Fibroblast of skin of right biceps (primary cell): ENCODE measurements at regions not wholly inside any gene's neighbourhood (a gene's known extent, or its start where the extent isn't known, plus 50 kb on each side); places are given as distances from the start of the nearest gene placed in this dataset.

ENCODE experiments used
- DNase-seq: peaks from one replicate; pipeline ENCODE4 v3.0.0-alpha.2; 2013

DNA sequence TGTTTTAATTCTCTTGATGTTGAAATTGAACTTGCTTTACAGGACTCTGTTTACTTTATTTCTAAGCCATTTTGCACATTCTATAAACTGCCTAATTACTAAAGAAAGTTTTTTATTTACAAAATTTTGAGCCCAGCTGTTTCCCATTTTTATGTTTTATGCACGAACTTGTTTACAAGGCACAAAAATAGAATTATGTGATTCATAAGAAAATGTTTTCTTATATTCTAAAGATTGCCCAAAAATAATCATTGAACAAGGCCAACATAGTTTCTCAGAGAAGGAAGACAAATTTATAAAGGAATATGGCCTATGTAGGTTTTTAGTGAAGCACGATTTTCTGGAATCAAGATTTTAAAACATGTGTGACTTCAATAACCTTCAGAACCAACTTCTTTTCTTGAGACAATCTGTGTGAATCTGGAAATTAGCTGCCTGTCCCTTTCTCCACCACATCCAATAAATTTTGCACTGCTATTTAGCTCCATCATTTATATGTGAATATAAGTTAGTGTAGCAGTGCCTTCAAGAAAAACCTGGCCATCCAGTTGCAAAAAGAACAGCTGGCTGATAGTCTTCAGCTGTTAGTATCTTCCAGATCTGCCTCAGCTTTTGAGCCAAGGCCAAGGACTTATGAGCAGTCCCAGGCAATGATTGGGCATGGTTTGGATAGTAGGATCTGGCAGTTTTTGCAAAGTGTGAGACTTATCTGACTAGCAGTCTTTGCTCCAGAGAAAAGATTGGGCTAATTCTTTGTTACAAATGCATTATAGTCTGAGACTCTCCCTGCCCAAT is 253.2 kb upstream of the COL3A1 start:
- no peak for DNase-seq

DNA sequence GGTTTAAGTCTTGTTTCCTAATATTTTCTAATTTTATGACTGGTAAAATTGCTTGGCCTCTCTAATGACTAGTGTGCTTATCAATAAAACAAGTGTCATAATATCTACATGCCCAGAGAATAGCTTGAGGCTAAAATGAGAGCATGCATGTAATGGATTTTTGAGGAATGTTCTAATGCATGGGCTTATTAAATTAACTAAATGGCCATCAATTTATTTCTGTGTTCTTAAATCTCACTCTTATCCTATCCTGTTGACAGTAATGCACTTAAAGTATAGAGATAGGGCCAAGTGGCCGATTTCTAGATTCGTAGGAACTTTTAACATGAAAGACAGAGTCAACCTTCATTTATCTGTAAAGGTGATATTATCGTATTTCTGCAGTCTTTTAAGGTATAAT is 252.4 kb upstream of the COL3A1 start:
- DNase-seq = no peak

DNA sequence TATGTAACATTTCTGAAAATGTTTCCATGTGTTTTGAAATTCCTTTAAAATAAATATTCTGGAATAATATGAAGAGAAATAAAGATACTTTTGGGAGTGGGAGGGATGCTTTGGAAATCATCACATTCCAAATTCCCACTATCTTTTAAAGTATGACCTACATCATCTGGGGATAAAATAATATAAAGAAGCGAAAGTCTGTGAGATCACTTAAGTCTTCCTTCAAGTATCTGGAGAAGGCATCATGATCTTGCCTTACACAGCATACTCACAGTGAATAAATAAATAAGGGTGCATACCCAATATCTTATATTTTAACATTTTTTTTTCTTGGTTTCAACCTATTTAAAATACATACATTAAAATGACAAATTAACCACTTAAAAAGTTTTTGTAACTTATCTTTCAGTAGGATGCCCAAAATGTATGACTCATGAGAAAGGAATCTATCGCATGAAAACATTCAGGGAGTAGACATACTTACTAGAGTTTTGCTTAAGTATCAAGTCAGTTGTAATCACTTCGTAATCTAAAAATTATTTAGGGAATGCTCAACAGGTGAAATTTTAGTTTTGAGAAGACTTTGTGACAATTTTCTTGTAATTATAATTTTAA is 248.3 kb upstream of the COL3A1 start:
- peak; percentile 86 for DNase-seq

DNA sequence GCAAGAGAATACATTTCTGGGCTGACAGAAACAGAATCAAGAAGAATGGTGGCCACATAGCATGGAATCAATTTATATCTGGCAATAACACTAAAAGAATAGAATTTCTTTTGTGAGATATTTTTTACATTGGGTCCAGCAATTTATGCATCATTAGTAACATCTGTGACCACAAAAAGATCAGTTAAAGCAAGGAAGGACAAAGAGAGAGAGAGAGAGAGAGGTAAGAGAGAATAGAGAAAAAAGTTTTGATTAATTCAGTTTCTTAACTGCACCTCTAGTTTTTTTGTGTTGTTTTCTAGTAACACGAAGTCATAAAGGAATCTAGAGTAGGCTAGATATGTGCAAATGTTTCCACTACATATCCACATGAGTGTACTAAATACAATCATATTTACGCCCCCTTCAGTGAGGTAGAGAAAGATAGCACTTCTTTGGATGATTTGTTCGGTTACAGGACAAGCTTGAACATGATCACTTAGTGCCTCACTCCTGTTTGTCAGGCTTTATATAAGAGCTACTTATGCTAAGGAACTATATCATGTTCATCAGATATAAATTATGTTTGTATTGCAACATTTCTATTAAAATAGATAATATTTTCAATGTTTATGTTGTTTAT is 247.4 kb upstream of the COL3A1 start:
- peak; percentile 10 for DNase-seq

DNA sequence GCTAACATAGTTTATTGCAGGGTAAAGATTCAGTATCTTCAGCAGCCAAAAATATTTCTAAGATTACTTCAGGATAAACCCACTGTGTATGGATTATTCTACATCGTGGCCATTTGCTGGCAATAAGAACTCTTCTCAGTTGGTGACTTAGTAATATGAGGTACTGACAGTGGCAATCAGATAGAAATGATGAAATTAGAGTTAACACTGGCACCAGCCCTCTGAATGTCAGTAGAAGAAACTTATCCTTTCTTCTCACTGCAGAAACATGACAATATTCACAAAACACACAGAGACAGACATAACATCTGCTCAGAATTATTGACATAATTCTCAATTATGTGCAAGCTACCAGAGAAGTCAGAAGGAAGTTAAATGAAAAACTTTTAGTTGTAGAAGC is 246.3 kb upstream of the COL3A1 start:
- DNase-seq = no peak

DNA sequence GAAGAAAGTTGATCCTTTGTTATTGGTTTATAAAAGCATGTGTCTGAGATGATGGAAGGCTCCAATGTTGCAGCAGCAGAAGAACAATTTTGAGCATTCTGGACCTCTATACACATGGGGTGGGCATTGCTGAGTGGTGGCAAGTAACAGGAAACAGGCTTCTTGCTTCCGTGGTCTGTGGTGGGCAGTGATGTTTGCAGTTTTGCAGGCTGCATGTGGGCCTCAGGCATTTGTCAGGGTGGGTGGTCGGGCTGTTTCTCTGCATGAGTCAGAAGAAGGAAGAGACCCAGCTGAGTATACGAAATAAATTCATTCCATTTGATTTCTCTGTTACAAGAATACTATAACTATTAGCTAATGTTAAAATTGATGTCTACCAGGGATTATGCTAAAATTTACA is 239.5 kb upstream of the COL3A1 start:
- DNase-seq = peak; percentile 77

DNA sequence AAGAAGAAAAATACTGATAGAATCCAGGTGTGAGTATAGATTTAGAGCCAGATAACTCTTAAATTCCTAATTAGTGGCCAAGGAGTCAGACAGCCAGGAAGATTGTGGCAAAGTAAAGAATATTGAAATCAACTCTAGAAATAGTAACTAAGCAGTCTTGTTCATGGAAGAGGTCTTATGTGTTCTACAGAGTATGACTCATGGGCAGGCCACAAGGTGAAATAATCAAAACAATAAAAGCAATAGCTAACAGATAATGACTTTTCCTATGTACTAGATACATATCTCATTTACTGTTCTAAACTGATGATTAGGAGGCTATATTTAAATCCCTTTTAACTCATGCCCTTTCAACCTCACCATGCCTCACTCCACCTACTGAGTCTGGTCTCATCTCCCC is 227.4 kb upstream of the COL3A1 start:
- DNase-seq = peak; percentile 24

DNA sequence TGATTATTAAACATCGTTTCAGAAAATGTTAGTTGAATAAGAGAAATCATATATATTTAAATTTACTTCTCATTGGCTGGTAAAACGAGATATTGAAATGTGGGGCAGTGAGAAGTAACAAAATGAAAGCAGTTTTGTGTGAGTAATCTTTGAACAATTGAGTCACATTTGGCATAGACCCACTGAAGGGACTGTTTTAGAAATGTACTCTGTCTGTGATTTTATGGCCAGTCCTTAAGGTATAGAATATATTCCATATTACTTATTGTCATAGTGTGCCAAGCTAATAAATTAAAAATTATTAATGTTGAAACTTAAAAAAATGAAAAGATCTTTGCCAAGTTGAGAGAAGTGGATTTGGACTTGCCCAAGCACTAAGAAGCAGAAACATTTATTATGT is 222.4 kb upstream of the COL3A1 start:
- no peak for DNase-seq

DNA sequence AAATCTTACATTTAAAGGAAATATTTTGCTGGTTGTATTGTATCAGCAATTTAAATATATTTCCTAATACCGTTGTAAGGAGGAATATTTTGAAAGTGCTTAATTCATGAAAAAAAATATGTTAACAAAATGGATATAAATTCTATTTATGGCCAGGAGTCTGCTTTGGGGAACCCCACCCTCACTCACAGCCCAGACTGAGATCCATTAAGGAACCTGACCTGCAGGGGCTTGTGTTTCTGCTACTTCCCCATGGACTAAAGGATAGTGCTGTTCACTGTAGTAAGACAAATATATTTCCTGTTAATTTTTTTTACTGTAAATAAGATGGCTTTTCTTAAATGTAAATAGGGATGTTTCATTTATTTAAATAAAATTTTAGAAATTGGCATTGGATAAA is 221.9 kb upstream of the COL3A1 start:
- DNase-seq = no peak

DNA sequence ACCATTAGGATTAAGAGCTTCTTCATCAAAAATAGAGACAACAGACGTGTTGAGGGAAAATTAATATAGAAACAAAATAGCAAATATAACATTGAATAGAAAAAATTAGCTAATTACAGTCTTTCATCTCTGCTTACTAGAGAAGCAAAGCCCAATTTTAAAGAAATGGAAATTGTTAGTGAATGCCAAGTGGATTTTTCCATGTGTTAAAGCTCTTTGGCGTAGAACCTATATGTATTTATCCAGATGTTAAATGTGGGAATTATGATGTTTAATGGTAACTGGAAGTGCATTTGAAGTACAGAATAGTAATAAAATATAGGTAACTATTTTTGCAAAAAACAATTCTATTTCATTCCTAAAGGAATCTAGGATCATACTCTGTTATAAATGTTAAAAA is 212.0 kb upstream of the COL3A1 start:
- DNase-seq = no peak

DNA sequence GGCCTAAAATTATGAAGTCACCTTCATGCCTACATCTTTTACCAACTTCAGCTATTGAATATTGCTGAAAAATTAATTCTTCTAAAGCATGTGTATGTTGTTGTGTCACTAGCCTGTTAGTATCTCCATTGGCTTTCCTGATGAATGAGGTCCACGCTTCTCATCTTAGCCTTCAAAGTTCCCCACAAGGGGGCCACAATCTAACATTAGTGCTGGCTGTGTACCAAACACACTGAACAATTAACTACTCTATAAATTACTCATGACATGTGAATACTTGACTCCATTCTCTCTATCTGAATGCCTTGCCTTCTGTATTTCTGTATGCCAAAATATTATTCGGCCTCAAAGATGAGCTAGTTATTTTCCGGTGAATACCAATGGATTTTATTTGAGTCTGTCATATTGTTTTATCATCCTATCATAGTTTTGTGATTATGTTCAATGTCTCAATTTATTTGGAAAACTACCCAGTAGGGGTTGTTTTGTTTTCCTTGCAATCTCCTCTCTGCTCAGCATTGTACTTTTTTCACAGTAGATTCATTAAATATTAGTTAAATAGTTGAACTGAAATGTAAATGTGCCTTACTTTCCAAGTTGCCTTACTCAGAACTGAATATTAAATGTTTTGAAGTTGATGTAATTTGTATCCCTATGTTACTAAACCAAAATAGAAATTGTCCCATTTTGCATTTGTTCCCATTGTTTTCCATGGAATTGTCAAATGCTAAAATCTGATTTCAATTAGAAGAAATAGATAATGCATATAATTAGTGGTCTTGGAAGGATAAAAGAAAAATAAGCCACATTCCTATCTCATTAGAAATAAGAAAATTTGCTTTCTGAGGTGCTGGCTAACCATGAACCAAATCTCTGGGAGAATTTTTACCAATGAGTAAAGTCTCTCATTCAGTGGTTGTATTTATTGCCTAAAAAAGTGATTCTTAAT is 208.4 kb upstream of the COL3A1 start:
- peak; percentile 79 for DNase-seq

DNA sequence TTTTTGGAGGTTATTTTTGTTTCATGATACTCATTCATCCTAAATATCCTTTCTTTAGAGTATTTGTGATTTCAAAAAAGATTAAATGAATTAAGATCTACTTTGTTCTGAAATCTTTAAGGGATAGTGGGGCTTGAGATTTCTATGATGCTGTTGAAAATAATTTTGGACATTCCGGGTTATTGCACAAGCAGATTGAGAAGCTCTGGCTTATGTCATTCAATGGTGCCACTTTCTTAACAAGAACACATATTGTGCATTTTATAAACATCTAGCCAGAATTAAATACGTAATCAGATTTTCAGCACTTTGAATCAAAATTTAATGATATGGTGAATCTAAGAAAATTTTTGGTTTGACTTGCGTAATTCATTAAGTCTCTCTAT is 207.7 kb upstream of the COL3A1 start:
- DNase-seq = no peak

DNA sequence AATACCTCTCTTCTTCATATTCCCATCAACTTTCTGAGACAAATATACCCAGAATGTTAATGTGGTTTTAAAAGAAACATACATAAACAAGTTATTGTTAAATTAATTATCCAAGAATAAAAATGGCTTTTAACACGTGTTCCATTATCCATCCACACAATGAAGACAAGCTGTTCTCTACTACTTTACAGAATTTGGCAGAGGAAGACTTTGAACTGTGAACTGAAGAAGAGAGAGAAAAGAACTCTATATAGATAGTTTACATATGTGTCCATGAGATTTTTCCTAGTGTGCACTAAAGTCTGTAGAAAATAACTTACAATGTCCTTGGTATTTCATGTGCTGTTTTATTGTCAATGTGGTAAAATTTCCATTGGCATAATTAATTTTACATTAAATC is 207.0 kb upstream of the COL3A1 start:
- no peak for DNase-seq

DNA sequence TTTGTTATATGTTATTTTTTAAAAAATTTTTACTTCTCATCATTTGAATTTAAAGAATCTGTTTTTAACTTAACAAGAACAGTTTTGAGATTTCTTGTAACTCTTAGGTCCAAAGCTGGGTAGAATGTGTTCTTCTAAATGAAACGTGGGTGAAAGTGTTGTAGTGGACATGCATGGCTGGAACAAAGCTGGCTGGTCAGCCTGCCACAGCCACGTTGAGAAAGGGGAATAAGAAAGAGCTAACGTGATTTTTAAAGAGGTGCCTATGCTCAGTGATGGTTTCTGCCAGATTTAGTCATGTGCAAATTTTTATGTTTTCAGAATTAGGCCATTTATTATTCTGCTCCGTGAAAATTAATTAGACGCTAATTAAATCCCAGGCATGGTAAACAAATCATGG is 203.9 kb upstream of the COL3A1 start:
- no peak for DNase-seq

DNA sequence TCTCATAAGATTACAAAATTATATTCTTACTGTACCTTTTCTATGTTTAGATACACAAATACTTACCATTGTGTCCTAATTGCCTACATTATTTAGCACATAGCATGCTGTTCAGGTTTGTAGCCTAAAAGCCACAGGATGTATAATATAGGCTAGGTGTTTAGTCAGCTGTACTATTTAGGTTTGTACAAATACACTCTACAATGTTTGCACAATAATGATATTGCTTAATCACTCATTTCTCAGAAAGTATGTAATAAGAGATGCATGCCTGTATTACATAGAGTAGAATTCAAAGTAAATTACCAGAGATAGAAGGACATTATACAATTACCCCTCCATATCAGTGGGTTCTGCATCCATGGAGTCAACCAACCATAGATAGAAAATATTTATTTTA is 201.1 kb upstream of the COL3A1 start:
- peak; percentile 39 for DNase-seq

DNA sequence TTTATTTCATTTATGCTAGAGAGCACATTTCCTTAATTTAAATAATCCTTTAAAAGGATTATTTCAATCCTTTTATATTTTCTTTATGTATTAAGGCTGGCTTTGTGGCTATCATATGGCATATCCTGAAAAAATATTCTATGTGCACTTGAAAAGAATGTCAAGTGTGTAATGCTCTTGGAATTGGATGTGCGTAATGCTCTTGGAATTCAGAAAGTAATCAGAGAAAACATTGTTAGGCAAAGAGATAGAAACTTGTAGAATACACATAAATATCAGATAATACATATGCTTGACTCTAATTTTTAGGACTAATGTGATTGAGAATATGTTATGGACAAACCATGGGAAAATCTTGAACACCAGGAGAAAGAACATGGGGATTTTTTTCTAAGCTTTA is 197.5 kb upstream of the COL3A1 start:
- DNase-seq = peak; percentile 87

DNA sequence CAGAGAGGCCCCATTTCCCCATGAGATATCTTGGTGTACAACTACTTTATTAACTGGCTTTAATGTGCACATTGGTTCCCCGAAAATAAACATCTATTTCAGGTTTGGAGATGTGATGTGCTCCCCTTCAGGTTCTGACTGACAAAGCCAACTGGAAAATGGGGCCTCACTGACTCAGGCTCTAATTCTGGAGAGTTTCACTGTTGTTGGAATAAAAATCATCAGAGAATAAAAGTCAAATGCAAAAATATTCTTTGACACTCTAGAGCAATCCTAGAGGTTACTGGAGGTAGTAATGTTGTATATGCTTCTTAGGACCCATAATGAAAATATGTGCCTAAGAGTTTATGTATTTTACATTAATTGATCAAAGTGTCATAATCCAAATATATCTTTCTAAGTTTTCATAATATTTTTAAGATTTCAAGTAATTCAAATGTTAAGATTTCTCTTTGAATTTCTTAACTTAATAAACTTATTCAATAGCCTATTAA is 189.9 kb upstream of the COL3A1 start:
- no peak for DNase-seq

DNA sequence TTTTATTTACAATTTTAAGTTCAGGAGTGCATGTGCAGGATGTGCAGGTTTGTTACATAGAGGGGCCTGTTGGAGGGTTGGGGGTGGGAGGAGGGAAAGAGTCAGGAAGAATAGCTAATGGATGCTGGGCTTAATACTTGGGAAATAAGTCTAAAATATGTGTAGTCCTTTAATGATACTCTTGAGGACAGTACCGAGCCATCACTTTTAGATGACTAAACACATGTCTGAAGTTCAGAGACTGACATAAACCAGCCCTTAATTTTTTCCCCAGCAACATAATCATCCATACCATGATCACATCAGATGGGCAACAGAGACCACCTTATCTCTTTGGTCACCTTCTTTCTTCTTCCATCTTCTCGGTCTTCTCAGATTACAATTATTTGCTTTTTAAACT is 189.1 kb upstream of the COL3A1 start:
- DNase-seq = no peak

DNA sequence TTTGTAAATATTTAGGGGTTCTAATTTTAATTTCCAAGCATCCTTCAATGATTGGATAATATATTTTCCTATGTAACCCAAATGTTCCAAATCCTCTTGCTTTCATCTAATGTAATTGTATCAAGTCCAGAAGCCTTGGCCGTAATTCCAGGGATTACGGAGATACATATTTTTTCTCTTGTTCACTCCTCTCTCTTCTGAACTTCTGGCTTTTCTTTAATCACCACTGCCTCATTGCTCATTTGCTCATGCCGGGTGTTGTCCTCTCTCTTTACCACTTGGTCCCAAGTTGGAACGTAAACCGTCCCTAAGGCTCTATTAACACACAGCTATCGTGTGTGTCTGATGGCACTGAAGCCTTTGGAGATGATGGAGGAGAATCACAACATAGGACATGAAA is 188.7 kb upstream of the COL3A1 start:
- peak; percentile 40 for DNase-seq

DNA sequence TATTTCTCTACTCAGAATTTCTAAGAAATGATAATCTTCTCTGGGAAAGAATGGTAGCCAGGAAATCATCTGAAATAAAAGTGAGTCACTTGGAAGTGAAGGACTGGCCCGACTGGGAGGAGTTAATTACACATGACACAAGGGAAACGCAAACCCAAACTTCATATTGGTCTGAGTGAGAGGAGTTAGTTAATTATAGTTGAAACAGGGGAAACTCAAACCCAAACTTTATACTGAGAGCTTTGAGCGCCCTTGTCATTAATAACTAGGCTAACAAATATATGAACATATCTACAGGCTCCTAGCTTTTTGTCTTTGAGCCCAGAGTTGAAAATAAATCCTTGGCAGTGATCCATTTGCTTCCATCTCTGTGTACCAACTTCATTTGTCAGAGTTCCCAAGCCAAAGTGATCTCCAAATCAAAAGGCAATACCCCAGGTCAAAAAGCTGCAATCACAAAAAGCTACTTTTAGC is 187.8 kb upstream of the COL3A1 start:
- peak; percentile 89 for DNase-seq

DNA sequence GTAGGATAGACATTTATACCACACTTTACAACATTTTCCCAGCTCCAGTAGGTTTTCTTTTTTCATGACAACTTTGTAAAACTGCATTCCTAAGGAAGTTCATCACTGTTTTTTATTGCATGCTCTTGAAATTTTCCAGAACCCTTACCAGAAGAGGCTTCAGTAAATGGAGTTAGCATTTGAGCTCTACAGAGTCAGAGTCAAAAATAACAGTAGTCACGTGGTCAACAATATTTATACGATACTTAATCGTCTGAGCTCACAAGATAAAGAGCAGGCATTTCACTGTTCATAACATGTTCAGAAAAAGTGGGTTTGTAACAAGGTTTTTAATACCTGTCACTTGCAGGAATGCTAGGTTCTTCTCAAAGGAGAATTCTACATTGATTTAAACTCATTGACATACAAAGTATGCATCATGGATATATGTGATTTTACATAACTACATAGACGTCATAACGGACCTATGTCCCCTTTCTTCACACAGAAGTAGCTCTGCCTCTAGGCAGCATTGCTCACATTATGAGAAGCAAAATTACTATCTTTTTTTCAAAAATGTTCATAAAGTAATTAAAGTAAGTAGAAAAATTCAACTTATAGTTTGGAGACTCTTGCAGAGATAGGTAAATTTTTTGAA is 187.0 kb upstream of the COL3A1 start:
- peak; percentile 90 for DNase-seq

DNA sequence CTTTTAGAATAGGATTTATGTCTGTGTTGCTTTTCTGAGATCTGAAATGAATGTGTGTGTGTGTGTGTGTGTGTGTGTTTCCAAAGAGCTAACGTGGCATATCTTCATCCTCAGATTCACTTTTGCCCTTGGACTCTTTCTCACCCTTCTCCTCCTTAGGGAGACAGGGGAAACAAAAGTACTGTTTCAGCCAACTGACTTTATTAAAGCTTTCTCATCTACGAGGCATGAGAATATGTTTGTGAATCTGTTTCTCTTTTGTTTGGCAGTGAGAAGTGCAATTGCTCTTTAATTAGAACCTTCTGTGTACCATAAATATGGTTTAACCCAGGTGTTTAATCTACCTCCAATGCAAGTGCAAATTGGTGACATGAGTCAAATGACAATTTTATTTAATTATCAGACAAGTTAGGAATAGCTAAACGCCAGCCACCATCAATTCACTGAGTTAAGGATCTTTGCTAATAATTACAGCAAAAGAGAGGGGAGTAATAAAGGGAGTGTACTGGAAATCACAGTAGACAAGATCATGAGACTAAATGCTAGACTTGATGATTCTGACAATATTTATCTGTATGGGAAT is 186.4 kb upstream of the COL3A1 start:
- DNase-seq = peak; percentile 57
